Tibial artery (tissue), 4 donors: ENCODE measurements at regions not wholly inside any gene's neighbourhood (a gene's known extent, or its start where the extent isn't known, plus 50 kb on each side); places are given as distances from the start of the nearest gene placed in this dataset.

Experiments used
- DNase-seq, 2 donors: peaks; one replicate each; pipeline ENCODE4 v3.0.0-alpha.2; 2019
- H3K27ac ChIP-seq, 2 donors: fragments of 200-600 bp; sonication (generic) in 1 of 2; 1 replicate in 1 of 2; 2 replicates in 1 of 2; pipeline ENCODE4 v1.5.1; 2018 to 2019; ENCODE audit warnings: mild to moderate bottlenecking in 1 of 2
- H3K27me3 ChIP-seq, 2 donors: fragments of 200-600 bp; sonication (generic) in 1 of 2; one replicate each; pipeline versions ENCODE4 v1.5.1 to v1.6.0; 2016 to 2019
- H3K36me3 ChIP-seq, 3 donors: fragments of 200-600 bp; sonication (generic) in 2 of 3; one replicate each; pipeline ENCODE4 v1.5.1; 2016 to 2019; ENCODE audit warnings: mild to moderate bottlenecking in 2 of 3
- H3K4me1 ChIP-seq, 4 donors: fragments of 200-600 bp; sonication (generic) in 2 of 4; 1 replicate in 3 of 4; 2 replicates in 1 of 4; pipeline ENCODE4 v1.5.1; 2016 to 2019
- H3K4me3 ChIP-seq, 2 donors: fragments of 200-600 bp; sonication (generic) in 1 of 2; 1 replicate in 1 of 2; 2 replicates in 1 of 2; pipeline ENCODE4 v1.5.1; 2018 to 2019; ENCODE audit warnings: mild to moderate bottlenecking in 2 of 2
- H3K9me3 ChIP-seq, 3 donors: fragments of 200-600 bp; sonication (generic) in 1 of 3; one replicate each; pipeline ENCODE4 v1.5.1; 2016 to 2019
- CTCF ChIP-seq, 2 experiments: fragments of 200-600 bp in 1 of 2; fragments of 450-650 bp in 1 of 2; IDR thresholded peaks; one replicate each; pipeline ENCODE4 v1.5.1; 2017 to 2019; ENCODE audit warnings: antibody characterized with exemption in 2 of 2, mild to moderate bottlenecking in 1 of 2, moderate library complexity in 1 of 2
- intact Hi-C: fragments of 100-400 bp; cut with DNase I; formaldehyde crosslinking; loops from one replicate; pipeline ENCODE4 v1.15.0; 2023; ENCODE audit warnings: low total_unique reads

GRCh38 chr18:24727685-24728084 lies 267.2 kb downstream of the HRH4 start:
- no peak overlapping the region for H3K4me3 ChIP-seq
- no peak for TF ChIP-seq CTCF (IDR thresholded peaks at IDR 0.05)
- intact Hi-C loops = loop anchor here (5.0 to 10.0 kb wide), 2 partner anchors 133 to 365 kb away; no protein-coding TSS in a partner anchor
- no peaks in the 10 kb centered on the region for H3K9me3 ChIP-seq
- H3K36me3 ChIP-seq = no peaks in the 10 kb centered on the region
- peaks cover 0 to 7% (median 4%) of the 10 kb centered on the region in 4 donors for H3K4me1 ChIP-seq
- no peak overlapping the region for H3K27ac ChIP-seq
- no peak for DNase-seq
- H3K27me3 ChIP-seq = peaks cover 0 to 9% of the 10 kb centered on the region in 2 donors

- DNase-seq = no peak
- no peak overlapping the region for H3K4me3 ChIP-seq
- no peak overlapping the region for H3K27ac ChIP-seq
- H3K27me3 ChIP-seq = no peaks in the 10 kb centered on the region
- H3K4me1 ChIP-seq = peaks cover 0 to 7% (median 4%) of the 10 kb centered on the region in 4 donors
- no peaks in the 10 kb centered on the region for H3K36me3 ChIP-seq
- intact Hi-C loops = no loop called here
- TF ChIP-seq CTCF (IDR thresholded peaks at IDR 0.05) = no peak
- H3K9me3 ChIP-seq = no peaks in the 10 kb centered on the region
Observed at GRCh38 chr18:24731158-24731557, 270.7 kb downstream of the HRH4 start.

GRCh38 chr18:24731981-24732380 lies 271.5 kb downstream of the HRH4 start:
- no peak overlapping the region for H3K4me3 ChIP-seq
- DNase-seq = no peak
- peaks cover 0 to 14% (median 2%) of the 10 kb centered on the region in 4 donors for H3K4me1 ChIP-seq
- no peaks in the 10 kb centered on the region for H3K9me3 ChIP-seq
- H3K27me3 ChIP-seq = no peaks in the 10 kb centered on the region
- no peak for TF ChIP-seq CTCF (IDR thresholded peaks at IDR 0.05)
- no peaks in the 10 kb centered on the region for H3K36me3 ChIP-seq
- H3K27ac ChIP-seq = no peak overlapping the region
- intact Hi-C loops = no loop called here

- no peaks in the 10 kb centered on the region for H3K36me3 ChIP-seq
- intact Hi-C loops = no loop called here
- H3K27me3 ChIP-seq = no peaks in the 10 kb centered on the region
- peaks cover 0 to 10% (median 0%) of the 10 kb centered on the region in 4 donors for H3K4me1 ChIP-seq
- H3K27ac ChIP-seq = no peak overlapping the region
- H3K4me3 ChIP-seq = no peak overlapping the region
- no peak for DNase-seq
- TF ChIP-seq CTCF (IDR thresholded peaks at IDR 0.05) = no peak
- H3K9me3 ChIP-seq = no peaks in the 10 kb centered on the region
Observed at GRCh38 chr18:24734058-24734457, 273.6 kb downstream of the HRH4 start.

GRCh38 chr18:24735624-24736231 lies 275.3 kb downstream of the HRH4 start:
- no peak for DNase-seq
- intact Hi-C loops = no loop called here
- no peak for TF ChIP-seq CTCF (IDR thresholded peaks at IDR 0.05)
- Histone ChIP-seq H3K4me3 (no peak overlapping the region), H3K4me1 (peaks cover 0 to 10% (median 0%) of the 10 kb centered on the region in 4 donors), H3K27me3 (no peaks in the 10 kb centered on the region), H3K27ac (no peak overlapping the region), H3K36me3 (no peaks in the 10 kb centered on the region), H3K9me3 (no peaks in the 10 kb centered on the region)
